ENCODE measurements at regions not wholly inside any gene's neighbourhood (a gene's known extent, or its start where the extent isn't known, plus 50 kb on each side); places are given as distances from the start of the nearest gene placed in this dataset.

DNA sequence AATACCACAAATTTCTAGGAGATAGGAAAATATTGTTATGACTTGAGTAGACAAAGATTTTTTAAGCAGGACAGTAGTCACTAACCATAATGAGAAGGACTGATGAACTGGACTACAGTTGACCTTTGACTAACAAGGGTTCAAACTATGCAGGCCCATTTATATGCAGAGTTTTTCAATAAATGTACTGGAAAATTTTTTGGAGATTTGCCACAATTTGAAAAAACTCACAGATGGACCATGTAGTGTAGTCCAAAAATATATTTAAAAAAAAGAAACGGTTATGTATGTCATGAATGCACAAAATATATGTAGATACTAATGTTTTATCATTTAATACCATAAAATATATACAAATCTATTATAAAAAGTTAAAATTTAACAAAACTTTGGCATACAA is 151.8 kb downstream of the LRRN1 start:
- TF ChIP-seq, protein P1, sequence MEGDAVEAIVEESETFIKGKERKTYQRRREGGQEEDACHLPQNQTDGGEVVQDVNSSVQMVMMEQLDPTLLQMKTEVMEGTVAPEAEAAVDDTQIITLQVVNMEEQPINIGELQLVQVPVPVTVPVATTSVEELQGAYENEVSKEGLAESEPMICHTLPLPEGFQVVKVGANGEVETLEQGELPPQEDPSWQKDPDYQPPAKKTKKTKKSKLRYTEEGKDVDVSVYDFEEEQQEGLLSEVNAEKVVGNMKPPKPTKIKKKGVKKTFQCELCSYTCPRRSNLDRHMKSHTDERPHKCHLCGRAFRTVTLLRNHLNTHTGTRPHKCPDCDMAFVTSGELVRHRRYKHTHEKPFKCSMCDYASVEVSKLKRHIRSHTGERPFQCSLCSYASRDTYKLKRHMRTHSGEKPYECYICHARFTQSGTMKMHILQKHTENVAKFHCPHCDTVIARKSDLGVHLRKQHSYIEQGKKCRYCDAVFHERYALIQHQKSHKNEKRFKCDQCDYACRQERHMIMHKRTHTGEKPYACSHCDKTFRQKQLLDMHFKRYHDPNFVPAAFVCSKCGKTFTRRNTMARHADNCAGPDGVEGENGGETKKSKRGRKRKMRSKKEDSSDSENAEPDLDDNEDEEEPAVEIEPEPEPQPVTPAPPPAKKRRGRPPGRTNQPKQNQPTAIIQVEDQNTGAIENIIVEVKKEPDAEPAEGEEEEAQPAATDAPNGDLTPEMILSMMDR (IDR thresholded peaks at IDR 0.05) = no peak
- TF ChIP-seq POLR2AphosphoS5 (IDR thresholded peaks at IDR 0.05) = no peak
- TF ChIP-seq POLR2A (IDR thresholded peaks at IDR 0.05) = no peak
- no peak for TF ChIP-seq EP300 (IDR thresholded peaks at IDR 0.05)
